ENCODE measurements at regions not wholly inside any gene's neighbourhood (a gene's known extent, or its start where the extent isn't known, plus 50 kb on each side); places are given as distances from the start of the nearest gene placed in this dataset.

- no peak for TF ChIP-seq POLR2A (IDR thresholded peaks at IDR 0.05; ENCODE audit: extremely low read depth, insufficient read length)
- TF ChIP-seq, protein P1, sequence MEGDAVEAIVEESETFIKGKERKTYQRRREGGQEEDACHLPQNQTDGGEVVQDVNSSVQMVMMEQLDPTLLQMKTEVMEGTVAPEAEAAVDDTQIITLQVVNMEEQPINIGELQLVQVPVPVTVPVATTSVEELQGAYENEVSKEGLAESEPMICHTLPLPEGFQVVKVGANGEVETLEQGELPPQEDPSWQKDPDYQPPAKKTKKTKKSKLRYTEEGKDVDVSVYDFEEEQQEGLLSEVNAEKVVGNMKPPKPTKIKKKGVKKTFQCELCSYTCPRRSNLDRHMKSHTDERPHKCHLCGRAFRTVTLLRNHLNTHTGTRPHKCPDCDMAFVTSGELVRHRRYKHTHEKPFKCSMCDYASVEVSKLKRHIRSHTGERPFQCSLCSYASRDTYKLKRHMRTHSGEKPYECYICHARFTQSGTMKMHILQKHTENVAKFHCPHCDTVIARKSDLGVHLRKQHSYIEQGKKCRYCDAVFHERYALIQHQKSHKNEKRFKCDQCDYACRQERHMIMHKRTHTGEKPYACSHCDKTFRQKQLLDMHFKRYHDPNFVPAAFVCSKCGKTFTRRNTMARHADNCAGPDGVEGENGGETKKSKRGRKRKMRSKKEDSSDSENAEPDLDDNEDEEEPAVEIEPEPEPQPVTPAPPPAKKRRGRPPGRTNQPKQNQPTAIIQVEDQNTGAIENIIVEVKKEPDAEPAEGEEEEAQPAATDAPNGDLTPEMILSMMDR (IDR thresholded peaks at IDR 0.05; ENCODE audit: low read depth, low read length): no peak
- TF ChIP-seq, protein P2, sequence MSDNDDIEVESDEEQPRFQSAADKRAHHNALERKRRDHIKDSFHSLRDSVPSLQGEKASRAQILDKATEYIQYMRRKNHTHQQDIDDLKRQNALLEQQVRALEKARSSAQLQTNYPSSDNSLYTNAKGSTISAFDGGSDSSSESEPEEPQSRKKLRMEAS (IDR thresholded peaks at IDR 0.05; ENCODE audit: low read depth, low read length): no peak
- TF ChIP-seq MYC (IDR thresholded peaks at IDR 0.05; ENCODE audit: low read depth, low read length): no peak
Measured at GRCh38 chr5:72633041-72633445, 125.8 kb upstream of the ZNF366 start.
